CD1c-positive myeloid dendritic cell (primary cell): ENCODE measurements at regions not wholly inside any gene's neighbourhood (a gene's known extent, or its start where the extent isn't known, plus 50 kb on each side); places are given as distances from the start of the nearest gene placed in this dataset.

ENCODE experiments used
- DNase-seq: peaks from one replicate; pipeline ENCODE4 v3.0.0-alpha.2; 2016; ENCODE audit errors: extremely low spot score

DNA sequence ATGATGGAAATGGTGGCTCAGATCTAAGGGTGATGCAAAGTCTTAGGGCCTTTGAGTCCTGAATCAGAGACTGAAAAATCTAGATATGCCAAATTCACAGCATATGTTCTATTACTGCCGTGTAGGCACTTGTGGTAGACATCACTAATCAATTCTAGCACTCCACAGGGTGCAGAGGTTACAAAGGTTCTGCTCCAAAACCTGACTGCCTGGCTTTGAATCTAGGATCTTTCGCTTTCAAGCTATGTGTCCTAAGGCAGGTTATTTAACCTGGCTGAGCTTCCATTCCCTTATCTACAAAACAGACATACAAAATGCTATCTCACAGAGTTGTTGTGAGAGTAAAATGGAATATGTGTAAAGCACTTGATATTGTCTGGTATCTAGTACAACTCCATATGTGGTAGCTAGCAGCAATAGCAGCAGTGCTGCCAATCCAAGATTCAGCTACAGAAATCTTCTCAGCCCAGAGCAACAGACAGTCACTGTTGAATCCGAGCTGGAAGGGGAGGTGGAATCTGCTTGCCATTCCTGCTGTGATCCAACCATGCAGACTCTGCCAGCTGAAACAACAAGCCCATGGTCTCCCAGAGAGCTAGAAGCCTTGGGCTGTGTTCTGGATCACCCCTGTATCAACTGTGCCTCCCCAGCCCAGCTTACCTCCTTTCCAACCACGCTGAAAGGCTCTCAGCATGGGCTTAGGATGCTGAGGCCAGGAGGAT, 206.9 kb downstream of the TFAP2C start:
- DNase-seq = no peak

DNA sequence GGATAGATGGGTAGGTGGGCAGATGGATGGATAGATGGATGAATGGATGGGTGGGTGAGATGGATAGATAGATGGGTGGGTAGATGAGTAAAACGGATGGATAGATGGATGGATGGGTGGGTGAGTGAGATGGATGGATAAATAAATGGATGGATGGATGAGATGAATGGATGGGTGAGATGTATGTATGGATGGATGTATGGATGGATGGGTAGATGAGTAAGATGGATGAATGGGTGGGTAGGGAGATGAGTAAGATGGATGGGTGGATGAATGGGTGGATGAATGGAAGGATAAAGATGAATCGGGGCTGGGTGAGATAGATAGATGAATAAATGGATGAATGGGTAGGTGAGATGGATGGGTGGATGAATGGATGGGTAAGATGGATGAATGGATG, 210.1 kb downstream of the TFAP2C start:
- no peak for DNase-seq

DNA sequence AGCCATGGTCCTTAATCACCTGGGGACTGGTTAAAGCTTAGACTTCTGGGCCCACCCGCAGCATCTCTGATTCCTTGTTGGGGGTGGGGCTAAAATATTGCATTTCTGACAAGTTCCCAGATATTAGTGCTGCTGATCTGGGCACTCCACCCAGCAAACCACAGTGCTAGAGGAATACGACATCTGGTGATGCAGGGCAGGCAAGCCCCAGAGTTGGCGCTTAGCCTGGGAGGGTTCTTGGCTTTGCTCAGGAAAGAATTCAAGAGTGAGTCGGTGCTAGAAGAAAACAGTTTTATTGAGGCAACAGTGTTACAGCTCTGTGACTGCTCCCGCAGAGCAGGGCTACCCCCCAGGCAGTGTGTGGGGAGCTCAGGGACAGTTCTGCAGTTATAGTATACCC, 210.7 kb downstream of the TFAP2C start:
- no peak for DNase-seq

DNA sequence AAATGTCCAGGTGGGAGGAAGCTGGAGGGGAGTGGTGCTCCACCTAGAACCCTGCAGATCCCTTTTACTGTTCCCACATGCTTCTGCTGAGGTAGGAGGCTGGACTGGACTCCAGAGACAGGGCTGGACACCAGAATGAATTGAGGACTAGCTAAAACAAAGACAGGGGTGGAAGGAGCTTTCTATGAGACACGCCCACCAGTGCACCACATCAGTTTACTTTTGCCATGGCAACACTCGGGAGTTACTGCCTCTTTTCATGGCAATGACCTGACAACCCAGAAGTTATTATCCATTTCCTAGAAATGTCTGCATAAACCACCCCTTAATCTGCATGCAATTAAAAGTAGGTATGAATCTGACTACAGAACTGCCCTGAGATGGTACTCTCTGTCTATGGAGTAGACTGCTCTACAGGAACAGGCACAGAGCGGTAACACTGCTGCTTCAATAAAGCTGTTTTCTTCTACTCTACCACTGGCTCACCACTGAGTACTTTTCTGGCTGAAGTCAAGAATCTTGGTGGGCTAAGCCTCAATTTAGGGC, 211.7 kb downstream of the TFAP2C start:
- no peak for DNase-seq

DNA sequence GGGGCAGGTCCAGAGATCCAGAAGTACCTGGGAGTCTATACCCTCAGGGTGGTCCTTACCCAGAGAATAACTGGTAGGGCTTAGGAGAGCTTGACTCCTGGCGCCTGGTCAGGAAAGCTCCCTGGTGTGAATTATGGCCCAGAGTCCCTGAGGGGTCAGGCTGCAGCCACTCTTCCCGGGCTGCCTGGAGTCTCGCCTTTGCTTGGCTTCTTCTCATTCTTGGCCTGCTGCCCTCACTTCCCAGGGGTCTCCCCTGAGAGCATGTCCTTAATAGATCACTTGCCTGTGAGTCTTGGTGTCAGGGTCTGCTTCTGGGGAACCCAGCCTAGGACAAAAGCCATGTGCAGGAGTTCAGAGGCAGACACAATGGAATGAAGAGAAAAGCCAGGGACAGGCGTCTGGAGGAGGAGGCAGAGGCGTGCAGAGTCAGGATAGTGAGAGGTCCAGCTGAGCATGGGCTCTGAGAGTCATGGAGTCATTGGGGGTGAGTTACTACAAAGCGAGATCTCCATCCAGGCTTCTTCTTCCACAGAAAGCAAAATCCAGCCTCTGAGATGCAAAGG, 212.3 kb downstream of the TFAP2C start:
- no peak for DNase-seq

DNA sequence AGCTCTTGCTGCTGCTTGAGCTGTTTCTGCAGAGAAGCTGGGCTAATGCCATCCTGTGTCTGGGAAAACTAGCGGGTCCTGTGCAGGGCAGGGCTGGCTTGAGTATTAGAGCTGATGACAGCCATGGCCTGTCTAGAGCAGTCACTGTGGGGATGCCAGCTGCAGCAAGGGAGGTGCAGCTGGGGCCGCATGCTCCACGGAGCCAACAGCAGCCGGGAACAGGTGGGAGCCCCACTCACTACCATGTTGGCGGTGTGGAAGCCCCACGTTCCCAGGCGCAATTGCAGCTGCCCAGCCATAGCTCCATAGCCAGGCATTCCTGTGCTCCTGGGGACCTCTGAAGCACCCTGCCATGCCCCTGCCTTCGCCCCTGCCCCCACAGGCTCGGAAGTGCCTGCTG, 212.9 kb downstream of the TFAP2C start:
- DNase-seq = no peak

DNA sequence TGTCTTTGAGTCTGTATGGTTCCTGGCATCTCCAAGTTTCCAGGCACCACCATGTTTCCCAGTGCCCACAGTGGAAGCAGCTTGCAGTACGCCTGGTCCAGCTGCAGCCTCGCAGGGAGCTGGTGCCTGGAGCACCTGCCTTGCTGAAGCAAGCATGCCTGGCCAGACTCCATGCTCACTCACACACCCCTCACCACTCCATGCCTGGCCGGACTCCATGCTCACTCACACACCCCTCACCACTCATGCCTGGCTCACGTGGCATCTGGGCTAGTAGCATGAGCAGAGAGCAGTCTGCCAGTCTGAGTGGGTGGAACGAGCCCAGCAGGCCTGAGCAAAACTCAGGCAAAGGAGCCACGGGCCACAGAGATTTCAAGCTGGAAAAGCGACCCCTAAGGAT, 214.3 kb downstream of the TFAP2C start:
- DNase-seq = no peak

DNA sequence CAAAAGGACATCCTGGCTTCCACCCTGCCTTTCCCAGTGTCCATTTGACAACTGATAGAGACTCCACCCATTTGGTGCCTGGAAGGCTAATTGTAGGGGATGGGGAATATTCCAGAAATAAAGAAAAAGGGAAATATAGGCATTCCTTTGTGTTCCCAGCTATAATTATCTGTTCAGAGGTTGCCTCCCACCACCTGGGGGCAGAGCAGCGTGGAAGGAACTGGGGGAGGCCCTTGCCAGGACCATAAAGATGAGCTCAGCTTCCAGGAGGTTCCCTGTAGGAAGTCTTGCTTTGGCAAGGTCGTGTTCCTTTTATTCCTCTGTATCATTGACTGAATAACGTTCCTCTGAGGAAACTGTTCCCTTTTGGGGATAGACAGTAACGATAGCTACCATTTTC, 214.7 kb downstream of the TFAP2C start:
- no peak for DNase-seq

DNA sequence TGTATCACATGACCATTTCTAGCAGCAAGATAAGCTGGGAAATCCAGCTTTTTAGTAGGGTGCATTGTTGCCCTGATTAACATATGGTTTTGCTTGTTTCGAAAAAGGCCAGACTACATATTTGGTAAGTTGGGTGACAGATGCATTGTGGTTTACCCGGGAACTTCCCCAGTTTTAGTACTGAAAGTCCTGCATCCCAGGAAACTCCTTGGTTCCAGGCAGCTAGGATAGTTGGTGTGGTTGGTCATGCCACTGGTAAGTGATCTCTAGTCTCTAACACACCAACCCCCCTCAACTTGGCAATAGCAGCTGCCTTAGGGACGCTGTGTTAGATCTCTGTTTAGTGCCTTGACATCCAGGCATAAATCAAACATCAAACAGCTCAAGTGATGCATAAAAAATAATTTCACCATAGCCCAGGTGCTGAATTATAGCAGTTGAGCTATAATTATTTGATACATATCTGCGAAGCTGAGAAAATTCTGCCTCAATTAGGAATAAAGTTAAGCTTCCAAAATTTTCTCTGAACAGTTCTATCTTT, 216.5 kb downstream of the TFAP2C start:
- DNase-seq = no peak

DNA sequence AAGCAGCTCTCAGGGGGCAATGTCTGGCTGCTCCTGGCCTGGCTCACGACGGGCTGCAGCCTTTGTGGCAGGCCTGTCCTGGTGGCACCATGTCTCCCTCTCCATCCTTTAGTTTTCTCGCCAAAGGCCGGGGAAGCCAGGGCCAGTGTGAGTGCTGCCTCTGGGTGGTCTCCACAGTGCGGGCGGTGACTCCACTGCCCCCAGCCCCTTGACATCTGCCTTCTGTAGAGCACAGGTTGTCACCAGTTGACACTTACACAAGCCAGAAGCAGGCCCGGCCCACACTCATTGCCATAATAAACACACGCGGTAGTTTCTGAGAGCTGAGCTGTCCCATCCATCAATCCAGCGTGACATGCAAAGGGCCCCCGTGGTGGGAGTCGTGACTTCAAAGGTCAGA, 219.5 kb downstream of the TFAP2C start:
- no peak for DNase-seq

DNA sequence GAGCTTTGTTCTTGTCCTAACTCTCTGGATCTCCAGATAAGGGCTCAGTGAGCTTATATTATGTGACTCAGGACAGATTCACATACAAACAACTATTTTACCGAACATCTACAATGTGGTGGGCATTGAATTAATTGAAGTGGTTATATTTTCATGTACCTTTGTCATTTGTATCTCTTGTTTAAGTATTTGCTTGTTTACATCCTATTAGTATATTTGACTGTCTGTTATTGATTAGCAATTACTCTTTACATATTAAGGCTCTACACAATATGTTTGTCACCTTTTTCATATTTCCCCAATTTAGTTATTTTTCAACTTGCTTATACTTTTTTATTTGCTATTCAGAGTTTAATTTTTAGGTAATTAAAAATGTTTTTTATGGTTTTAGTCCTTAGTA, 222.4 kb downstream of the TFAP2C start:
- no peak for DNase-seq

DNA sequence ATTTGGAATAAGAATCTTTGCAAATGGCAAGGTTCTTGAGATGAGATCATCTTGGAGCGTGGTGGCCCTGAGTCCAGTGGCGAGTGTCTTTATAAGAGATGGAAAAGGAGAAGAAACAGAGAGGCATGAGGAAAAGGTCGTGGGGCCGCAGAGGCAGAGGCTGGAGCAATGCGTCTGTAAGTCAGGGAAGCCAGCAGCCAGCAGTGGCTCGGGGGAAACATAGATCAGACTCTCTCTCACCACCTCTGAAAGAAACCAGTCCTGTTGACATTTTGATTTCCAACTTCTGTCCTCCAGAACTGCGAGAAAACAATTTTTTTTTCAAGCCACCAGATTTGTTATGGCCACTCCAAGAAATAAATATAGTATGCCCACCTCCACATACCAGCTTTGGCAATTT, 226.6 kb downstream of the TFAP2C start:
- no peak for DNase-seq

DNA sequence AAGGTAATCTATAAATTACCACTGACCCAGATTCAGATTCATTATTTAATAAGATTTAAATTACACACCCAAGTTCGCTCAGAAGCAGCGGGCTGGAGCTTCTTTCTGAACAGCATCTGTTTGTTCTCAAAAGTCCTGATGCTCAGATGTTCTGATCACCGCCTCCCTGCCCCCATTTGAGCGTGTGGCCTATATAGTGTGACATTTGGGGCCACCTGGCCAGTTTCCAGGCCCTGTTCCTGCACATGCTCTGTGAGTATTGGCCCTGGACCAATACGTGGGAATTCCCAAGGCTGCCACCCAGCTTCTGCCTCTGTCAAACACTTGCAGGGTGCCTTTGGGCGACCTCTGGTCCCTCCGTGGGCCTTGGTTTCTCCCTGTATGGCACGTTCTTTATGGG, 228.8 kb downstream of the TFAP2C start:
- no peak for DNase-seq

DNA sequence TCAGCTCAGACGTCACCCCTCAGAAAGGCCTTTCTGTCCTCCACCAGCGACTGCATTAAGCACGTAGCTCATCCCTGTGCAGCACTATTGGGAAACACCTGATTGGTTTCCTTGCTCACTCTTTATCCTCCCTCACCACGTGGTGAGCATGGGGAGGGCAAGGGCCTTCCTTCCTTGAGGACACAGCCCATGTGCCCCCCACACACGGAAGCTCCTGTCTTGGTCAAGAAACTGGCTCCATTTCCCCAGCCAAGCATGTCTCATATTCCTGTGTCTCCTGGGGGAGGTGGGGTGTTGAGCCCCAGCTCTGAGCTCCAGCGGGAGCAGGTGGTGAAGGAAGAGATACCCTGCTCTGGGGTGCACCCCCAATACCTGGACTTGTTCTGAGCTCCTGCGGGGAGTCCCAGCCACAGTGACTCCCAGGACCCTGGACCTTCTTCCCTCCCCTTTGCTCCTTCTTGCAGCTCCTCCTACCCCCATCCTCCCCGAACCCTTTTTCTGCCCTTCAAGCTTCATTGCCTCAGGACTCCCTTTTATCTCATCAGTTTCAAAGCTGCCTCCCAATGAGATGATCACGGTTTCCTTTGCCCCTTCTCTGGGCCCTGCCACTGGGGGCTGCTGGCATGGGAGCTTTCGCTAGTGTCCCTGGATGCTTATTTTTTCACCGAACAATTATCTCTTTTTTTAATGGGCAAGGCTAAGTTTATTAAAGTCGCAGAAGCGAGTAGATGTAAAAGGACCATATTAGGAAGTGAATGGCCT, 230.1 kb downstream of the TFAP2C start:
- no peak for DNase-seq

DNA sequence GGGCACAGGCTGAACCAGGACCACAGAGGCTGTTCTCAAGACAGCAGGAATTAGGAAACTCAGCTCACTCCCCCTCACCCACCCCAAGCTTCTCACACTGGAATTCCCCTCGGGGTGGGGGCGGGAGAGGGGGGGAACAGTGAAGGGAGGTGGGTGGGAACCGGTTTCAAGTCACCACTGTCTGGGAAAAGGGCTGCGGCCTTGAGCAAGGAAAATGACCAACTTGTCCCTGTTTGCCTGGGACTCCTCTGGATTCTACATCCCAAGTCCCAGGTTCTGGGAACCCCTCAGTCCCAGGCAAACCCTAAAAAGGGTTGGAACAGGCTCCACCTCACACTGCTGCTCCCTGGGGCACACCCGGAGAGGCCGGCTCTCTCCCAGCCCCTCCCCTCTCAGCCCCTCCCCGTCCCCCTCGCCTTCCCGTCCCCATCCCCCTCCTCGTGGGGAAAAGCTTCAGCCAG, 230.7 kb downstream of the TFAP2C start:
- no peak for DNase-seq

DNA sequence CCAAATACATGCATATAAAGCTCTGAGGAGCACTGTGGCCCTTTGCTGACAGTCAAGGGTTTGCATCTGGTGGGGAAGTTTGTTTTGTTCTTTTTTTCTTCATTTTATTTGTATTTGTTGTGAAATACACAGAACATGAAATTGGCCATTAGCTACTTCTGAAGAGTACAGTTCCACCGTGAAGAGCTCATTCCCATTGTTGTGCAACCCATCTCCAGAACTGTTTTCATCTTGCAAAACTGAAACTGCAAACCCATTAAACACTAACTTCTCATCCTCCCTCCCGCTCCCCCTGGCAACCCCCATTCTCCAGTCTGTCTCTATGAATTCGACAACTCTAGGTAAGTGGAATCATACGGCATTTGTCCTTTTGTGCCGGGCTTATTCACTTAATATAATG, 231.3 kb downstream of the TFAP2C start:
- DNase-seq = no peak

DNA sequence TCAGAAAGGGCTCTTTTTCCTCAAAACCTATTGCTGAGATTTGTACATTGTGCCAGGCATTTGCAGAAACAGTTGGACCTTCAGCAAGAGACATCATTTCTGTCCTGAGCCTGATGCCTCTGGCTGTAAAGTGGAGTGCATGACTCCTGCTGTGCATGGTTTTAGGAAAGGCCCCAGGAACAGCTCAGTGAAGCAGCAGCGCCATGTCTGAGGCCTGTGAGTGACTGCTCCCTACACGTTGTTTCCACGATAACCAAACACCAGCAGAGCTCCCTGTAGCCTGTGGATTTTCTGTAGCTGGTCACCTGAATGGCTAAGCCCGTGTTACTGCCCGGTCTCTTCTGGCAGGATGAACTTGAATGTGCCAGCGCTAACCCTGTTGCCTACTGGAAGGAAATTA, 232.5 kb downstream of the TFAP2C start:
- no peak for DNase-seq

DNA sequence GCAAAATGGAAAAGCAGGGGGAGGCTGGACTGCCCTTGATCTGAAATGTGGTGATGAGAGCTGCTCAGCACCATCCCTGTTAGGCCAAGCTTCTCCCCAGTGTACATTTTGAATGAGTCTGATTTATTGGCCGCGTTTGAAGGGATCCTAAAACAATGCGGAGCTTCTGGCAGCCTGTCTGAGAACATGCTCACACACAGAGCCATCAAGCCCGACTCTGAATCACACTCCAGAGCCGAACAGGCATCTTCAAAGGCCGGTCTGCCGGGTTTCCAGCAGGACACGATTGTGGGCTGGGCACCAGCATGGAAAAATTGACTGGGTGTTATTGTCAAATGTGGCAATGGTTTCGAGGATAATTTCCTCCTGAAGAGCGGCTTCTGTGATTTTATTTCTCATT, 235.9 kb downstream of the TFAP2C start:
- no peak for DNase-seq

DNA sequence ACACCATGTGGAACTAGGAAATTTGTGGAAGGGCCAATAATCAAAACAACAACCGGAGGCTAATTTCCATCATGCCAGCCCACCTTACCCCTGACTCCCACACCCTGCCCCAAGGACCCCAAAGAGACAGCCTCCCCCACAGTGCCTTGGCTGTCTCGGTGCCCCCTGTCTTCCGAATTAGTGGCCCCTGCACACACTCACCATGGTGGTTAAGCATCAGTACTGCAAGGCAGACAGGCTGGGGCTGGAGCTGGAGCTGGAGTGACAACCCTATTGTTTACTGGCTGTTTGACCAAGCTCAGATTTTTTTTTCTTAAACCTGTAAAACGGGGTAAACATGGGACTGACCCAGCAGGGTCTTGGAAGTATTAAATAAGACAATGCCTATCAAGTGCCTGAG, 238.0 kb downstream of the TFAP2C start:
- DNase-seq = no peak

DNA sequence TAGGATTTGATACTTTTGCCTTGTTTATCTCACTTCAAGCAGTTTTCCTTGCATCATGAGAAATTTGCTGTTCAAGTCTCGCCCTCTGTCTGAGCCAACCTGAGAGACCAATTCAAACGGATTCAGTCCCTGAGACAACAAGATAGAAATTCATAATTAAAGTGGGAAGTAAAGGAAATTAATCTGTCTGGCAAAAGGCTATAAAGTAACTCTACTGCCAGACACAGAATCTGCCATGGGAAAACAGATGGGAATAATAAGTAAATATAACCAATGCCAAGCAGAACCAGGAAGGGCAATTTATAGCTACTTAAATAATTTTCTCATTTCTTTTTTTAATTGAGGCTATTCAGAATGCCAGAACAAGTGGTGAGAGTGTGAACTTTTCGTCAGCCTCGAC, 239.6 kb downstream of the TFAP2C start:
- DNase-seq = no peak

DNA sequence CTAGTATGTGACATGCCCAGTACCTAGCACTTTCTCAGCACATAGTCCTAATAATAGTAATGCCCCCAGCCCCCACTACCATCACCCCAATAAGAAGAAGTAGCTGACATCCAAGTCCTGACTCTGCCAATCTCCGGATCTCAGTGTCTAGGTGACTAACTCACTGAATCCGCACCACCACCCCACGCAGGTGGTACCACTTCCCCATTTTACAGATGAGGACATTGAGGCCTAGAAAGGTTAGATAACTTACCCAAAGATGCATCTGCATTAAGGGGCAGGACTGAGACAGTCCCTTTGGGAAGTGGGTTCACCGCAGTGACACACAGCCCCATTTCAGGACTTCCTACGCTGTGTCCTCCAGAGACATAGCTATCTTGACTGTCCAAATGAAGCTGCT, 241.2 kb downstream of the TFAP2C start:
- no peak for DNase-seq

DNA sequence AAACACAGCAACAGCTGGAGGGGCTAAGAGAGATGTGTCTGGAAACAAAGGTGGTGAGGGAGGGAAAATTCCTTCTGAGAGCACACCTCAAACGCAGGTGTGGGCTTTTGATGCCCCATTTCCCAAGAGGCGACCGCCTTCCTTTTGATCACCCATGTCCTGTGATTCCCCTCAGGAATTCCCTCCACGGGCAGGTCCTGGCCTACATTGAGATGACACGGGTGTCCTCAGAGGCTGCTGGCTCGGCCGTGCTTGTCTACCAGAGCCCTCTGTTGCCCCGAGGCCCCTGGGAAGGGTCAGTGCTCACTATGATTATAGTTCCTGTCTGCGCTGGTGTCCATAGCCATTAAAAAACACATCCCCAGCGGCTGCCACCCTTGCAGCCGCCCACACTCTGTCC, 242.6 kb downstream of the TFAP2C start:
- no peak for DNase-seq
